ENCODE measurements at regions not wholly inside any gene's neighbourhood (a gene's known extent, or its start where the extent isn't known, plus 50 kb on each side); places are given as distances from the start of the nearest gene placed in this dataset.
A peak's percentile ranks its signal among the peaks of the same experiment; 100 is the strongest.

DNA sequence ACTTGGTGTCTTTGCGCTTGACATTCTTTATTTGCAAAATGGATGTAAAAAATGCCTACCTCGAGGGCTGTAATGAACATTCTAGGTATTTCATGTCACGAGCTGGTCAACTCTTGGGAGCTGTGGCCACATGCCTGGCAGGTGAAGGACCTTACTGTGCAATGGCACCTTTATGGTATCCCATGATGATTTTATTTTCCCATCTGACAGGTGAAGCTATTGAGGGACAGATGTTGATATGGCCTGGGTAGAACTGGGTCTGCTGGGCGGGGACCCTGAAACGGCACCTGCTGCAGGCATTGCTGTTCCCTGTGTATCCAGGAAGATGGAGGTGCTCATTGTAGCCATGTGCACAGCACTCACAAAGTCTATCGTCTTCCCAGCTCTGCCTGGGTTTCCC, 332.2 kb downstream of the TEX29 start:
- DNase-seq (ENCODE audit: low read depth in 1 of 2, low spot score in 1 of 2): no peak
- H3K27me3 ChIP-seq: peaks cover 61% of the 10 kb centered on the region
- H3K36me3 ChIP-seq: no peaks in the 10 kb centered on the region
- no peak overlapping the region for H3K27ac ChIP-seq
- H3K4me1 ChIP-seq (ENCODE audit: low read depth): no peaks in the 10 kb centered on the region
- no peak overlapping the region for H3K4me3 ChIP-seq
- no peaks in the 10 kb centered on the region for H3K9me3 ChIP-seq (ENCODE audit: low read depth)
- TF ChIP-seq, protein P1, sequence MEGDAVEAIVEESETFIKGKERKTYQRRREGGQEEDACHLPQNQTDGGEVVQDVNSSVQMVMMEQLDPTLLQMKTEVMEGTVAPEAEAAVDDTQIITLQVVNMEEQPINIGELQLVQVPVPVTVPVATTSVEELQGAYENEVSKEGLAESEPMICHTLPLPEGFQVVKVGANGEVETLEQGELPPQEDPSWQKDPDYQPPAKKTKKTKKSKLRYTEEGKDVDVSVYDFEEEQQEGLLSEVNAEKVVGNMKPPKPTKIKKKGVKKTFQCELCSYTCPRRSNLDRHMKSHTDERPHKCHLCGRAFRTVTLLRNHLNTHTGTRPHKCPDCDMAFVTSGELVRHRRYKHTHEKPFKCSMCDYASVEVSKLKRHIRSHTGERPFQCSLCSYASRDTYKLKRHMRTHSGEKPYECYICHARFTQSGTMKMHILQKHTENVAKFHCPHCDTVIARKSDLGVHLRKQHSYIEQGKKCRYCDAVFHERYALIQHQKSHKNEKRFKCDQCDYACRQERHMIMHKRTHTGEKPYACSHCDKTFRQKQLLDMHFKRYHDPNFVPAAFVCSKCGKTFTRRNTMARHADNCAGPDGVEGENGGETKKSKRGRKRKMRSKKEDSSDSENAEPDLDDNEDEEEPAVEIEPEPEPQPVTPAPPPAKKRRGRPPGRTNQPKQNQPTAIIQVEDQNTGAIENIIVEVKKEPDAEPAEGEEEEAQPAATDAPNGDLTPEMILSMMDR (IDR thresholded peaks at IDR 0.05; ENCODE audit: low read depth, low read length): no peak

DNA sequence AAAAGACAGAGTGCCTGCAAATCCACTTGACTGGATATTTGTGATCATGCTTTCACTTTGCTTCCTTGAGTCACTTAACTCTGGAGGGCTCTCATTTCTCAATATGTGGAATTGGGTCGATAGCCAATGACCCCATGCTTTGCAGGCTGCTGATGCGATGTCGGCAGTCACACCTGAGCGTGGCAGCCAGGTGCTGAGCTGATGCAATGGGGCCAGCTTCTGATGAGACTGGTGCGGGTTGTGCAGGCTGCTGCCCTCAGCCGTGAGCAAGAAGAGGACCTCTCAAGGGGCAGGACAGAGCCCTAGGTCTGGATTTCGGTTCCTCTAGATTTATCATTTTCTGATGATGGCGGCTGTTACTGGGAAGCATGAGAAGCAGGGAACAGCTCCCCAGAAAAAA, 334.1 kb downstream of the TEX29 start:
- H3K27ac ChIP-seq: no peak overlapping the region
- H3K27me3 ChIP-seq: peaks cover 58% of the 10 kb centered on the region
- DNase-seq (ENCODE audit: low read depth in 1 of 2, low spot score in 1 of 2): no peak
- TF ChIP-seq, protein P1 (IDR thresholded peaks at IDR 0.05; ENCODE audit: low read depth, low read length): no peak
- H3K36me3 ChIP-seq: no peaks in the 10 kb centered on the region
- no peaks in the 10 kb centered on the region for H3K4me1 ChIP-seq (ENCODE audit: low read depth)
- H3K4me3 ChIP-seq: no peak overlapping the region
- H3K9me3 ChIP-seq (ENCODE audit: low read depth): no peaks in the 10 kb centered on the region

DNA sequence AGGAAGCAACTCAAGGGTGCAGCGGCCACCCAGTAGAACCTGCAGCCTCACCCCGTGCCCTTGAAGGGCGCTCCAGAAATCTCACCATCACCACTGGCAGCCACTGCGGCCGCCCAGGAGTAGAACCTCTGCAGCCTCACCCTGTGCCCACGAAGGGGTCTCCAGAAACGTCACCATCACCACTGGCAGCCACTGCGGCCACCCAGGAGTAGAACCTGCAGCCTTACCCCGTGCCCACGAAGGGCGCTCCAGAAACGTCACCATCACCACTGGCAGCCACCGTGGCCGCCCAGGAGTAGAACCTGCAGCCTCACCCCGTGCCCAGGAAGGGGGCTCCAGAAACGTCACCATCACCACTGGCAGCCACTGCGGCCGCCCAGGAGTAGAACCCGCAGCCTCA, 336.0 kb downstream of the TEX29 start:
- Histone ChIP-seq H3K36me3 (no peaks in the 10 kb centered on the region), H3K4me1 (ENCODE audit: low read depth) (no peaks in the 10 kb centered on the region), H3K9me3 (ENCODE audit: low read depth) (no peaks in the 10 kb centered on the region), H3K27ac (no peak overlapping the region), H3K4me3 (no peak overlapping the region), H3K27me3 (peaks cover 48% of the 10 kb centered on the region)
- TF ChIP-seq, protein P1 (IDR thresholded peaks at IDR 0.05; ENCODE audit: low read depth, low read length): no peak
- DNase-seq (ENCODE audit: low read depth in 1 of 2, low spot score in 1 of 2): no peak

DNA sequence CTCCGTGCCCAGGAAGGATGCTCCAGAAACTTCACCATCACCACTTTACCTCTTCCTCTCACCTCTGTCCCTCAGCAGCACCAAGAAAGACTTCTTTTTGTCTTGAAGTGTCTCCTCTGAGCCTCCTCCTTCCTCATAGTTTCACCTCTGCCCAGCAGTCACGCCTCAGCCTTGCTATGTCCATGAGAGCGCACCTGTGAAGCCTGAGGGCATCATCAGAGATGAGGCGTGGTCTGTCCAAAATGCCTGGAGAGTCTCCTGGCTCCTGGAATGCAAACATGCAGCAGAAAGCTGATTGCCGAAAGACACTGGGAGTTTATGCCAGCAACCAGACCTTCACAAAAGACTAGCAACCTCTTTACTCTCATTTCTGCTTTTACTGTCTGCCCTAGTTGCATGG, 336.6 kb downstream of the TEX29 start:
- Histone ChIP-seq H3K4me3 (no peak overlapping the region), H3K36me3 (no peaks in the 10 kb centered on the region), H3K4me1 (ENCODE audit: low read depth) (no peaks in the 10 kb centered on the region), H3K27me3 (peaks cover 45% of the 10 kb centered on the region), H3K9me3 (ENCODE audit: low read depth) (no peaks in the 10 kb centered on the region), H3K27ac (no peak overlapping the region)
- no peak for DNase-seq (ENCODE audit: low read depth in 1 of 2, low spot score in 1 of 2)
- TF ChIP-seq, protein P1 (IDR thresholded peaks at IDR 0.05; ENCODE audit: low read depth, low read length): no peak

DNA sequence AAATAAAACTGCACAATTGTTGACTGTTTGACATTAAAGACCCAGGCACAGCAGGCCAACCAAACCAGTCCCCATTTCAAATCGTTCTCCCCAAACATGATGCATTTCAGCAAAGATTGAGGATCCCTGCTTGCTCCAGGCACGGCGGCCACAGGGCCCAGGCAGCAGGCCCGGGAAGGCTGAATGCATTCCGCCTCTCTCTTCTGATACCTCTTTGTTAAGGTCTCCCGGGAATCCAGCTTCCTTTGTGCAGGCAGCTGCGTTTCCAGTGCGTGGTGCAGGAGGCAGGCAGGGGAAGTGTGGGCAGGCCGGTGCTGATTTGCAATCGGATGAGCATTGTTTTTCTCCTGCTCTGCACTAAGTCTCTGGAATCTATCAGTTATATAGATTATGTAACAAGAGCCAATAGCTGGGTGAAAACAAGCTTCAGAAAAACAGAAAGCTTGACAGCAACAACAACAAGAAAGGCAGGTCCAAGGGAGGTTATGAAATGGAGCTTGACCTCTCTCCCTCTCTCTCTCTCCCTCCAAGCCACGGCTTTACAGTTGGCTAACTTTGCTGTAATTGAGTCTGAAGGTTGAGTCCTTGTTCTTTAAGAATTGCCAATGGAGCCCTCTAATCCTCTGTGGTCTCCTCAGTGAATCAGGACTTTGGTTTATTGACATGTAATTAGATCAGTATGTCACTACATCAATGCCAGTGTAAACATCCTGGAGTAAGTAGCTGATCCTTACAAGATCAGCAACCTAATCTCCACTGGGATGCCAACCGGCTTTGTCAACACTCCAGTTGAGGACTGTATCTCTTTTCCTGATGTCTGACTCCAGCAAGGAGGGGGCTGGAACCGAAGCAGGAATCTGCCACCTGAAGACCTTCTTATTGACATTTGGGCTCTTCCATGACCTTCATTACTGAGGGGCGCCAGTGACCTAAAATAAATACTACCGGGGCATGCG, 338.0 kb downstream of the TEX29 start:
- DNase-seq (ENCODE audit: low read depth in 1 of 2, low spot score in 1 of 2): peak in 1 of 2 donors; percentile 34
- H3K27ac ChIP-seq: no peak overlapping the region
- H3K27me3 ChIP-seq: peaks cover 32% of the 10 kb centered on the region

More for the DNA sequence above, 338.0 kb downstream of the TEX29 start:
- Histone ChIP-seq H3K4me1 (ENCODE audit: low read depth) (no peaks in the 10 kb centered on the region), H3K9me3 (ENCODE audit: low read depth) (no peaks in the 10 kb centered on the region), H3K4me3 (no peak overlapping the region), H3K36me3 (no peaks in the 10 kb centered on the region)
- TF ChIP-seq, protein P1 (IDR thresholded peaks at IDR 0.05; ENCODE audit: low read depth, low read length): no peak

Measured in cardiac muscle cell (in vitro differentiated cells and primary cell).